ENCODE measurements at regions not wholly inside any gene's neighbourhood (a gene's known extent, or its start where the extent isn't known, plus 50 kb on each side); places are given as distances from the start of the nearest gene placed in this dataset.
"Not testable (repeated sequence)": the region's sequence is repeated elsewhere in the genome, so short reads cannot be mapped to it uniquely, and the experiment has no call there.

GRCh38 chr6:131488780-131489179, 84.2 kb upstream of the ARG1 start:
- H3K27ac ChIP-seq = no peak overlapping the region
- no peak overlapping the region for H3K4me3 ChIP-seq (ENCODE audit: low read depth, low read length)
- no peak for DNase-seq
- no peaks in the 10 kb centered on the region for H3K27me3 ChIP-seq (ENCODE audit: insufficient read depth, low read depth, severe bottlenecking)
- no peaks in the 10 kb centered on the region for H3K36me3 ChIP-seq
- no peaks in the 10 kb centered on the region for H3K9me3 ChIP-seq (ENCODE audit: severe bottlenecking)
- no peak for TF ChIP-seq CTCF (IDR thresholded peaks at IDR 0.05; ENCODE audit: low read depth, low read length)

- H3K36me3 ChIP-seq = no peaks in the 10 kb centered on the region
- DNase-seq = no peak
- H3K27me3 ChIP-seq (ENCODE audit: insufficient read depth, low read depth, severe bottlenecking) = no peaks in the 10 kb centered on the region
- no peak for TF ChIP-seq CTCF (IDR thresholded peaks at IDR 0.05; ENCODE audit: low read depth, low read length)
- no peak overlapping the region for H3K27ac ChIP-seq
- no peaks in the 10 kb centered on the region for H3K9me3 ChIP-seq (ENCODE audit: severe bottlenecking)
- no peak overlapping the region for H3K4me3 ChIP-seq (ENCODE audit: low read depth, low read length)
Measured at GRCh38 chr6:131490441-131490840, 82.6 kb upstream of the ARG1 start.

GRCh38 chr6:131492932-131493573, 80.0 kb upstream of the ARG1 start:
- H3K27ac ChIP-seq = no peak overlapping the region
- no peak overlapping the region for H3K4me3 ChIP-seq (ENCODE audit: low read depth, low read length)
- no peak for TF ChIP-seq CTCF (IDR thresholded peaks at IDR 0.05; ENCODE audit: low read depth, low read length)
- no peaks in the 10 kb centered on the region for H3K27me3 ChIP-seq (ENCODE audit: insufficient read depth, low read depth, severe bottlenecking)
- DNase-seq = no peak
- no peaks in the 10 kb centered on the region for H3K36me3 ChIP-seq
- H3K9me3 ChIP-seq (ENCODE audit: severe bottlenecking) = no peaks in the 10 kb centered on the region

- H3K9me3 ChIP-seq (ENCODE audit: severe bottlenecking); H3K36me3 ChIP-seq: not testable (repeated sequence)
Measured at GRCh38 chr6:131504387-131504786, 68.6 kb upstream of the ARG1 start.

GRCh38 chr6:131510094-131510493, 62.9 kb upstream of the ARG1 start:
- no peaks in the 10 kb centered on the region for H3K27me3 ChIP-seq (ENCODE audit: insufficient read depth, low read depth, severe bottlenecking)
- no peaks in the 10 kb centered on the region for H3K36me3 ChIP-seq
- no peak for TF ChIP-seq CTCF (IDR thresholded peaks at IDR 0.05; ENCODE audit: low read depth, low read length)
- H3K27ac ChIP-seq = no peak overlapping the region
- no peak for DNase-seq
- peaks cover 5% of the 10 kb centered on the region for H3K9me3 ChIP-seq (ENCODE audit: severe bottlenecking)
- no peak overlapping the region for H3K4me3 ChIP-seq (ENCODE audit: low read depth, low read length)

More at GRCh38 chr6:131504387-131504786, 68.6 kb upstream of the ARG1 start:
- DNase-seq; H3K27ac ChIP-seq; H3K27me3 ChIP-seq (ENCODE audit: insufficient read depth, low read depth, severe bottlenecking); H3K4me3 ChIP-seq (ENCODE audit: low read depth, low read length): not testable (repeated sequence)

- Histone ChIP-seq H3K36me3 (no peaks in the 10 kb centered on the region), H3K4me3 (ENCODE audit: low read depth, low read length) (no peak overlapping the region), H3K27me3 (ENCODE audit: insufficient read depth, low read depth, severe bottlenecking) (no peaks in the 10 kb centered on the region), H3K27ac (no peak overlapping the region), H3K9me3 (ENCODE audit: severe bottlenecking) (peaks cover 6% of the 10 kb centered on the region)
- no peak for TF ChIP-seq CTCF (IDR thresholded peaks at IDR 0.05; ENCODE audit: low read depth, low read length)
- DNase-seq = no peak
Measured at GRCh38 chr6:131510591-131510990, 62.4 kb upstream of the ARG1 start.
